HG03575 (cell line): ENCODE measurements at regions not wholly inside any gene's neighbourhood (a gene's known extent, or its start where the extent isn't known, plus 50 kb on each side); places are given as distances from the start of the nearest gene placed in this dataset.

ENCODE experiments used
- ATAC-seq: cut with Tn5 transposase; IDR thresholded peaks from one replicate; pipeline ENCODE4 v1.9.1; 2021; ENCODE audit not compliant: unreplicated experiment, insufficient number of reproducible peaks, low FRiP score; ENCODE audit errors: extremely low read depth

GRCh38 chr3:36309092-36309491 is 71.2 kb upstream of the STAC start:
- no peak for ATAC-seq

GRCh38 chr3:36312351-36312750 is 68.0 kb upstream of the STAC start:
- ATAC-seq: no peak

- ATAC-seq: peak; percentile 91
These were observed 62.4 kb upstream of the STAC start for GRCh38 chr3:36317915-36318314.

- ATAC-seq: no peak
These were observed 61.6 kb upstream of the STAC start for GRCh38 chr3:36318621-36319200.

GRCh38 chr3:36319680-36320079 is 60.6 kb upstream of the STAC start:
- ATAC-seq: no peak
